SU-DHL-6 (cell line): ENCODE measurements at regions not wholly inside any gene's neighbourhood (a gene's known extent, or its start where the extent isn't known, plus 50 kb on each side); places are given as distances from the start of the nearest gene placed in this dataset.

Experiments
- H2AFZ ChIP-seq: fragments of 200-600 bp; sonication (generic); 2 replicates; pipeline ENCODE4 v1.6.1; 2014; ENCODE audit warnings: low read depth, mild to moderate bottlenecking, moderate library complexity, mixed read lengths, antibody characterized with exemption, low read length; ENCODE audit not compliant: severe bottlenecking
- H3F3A ChIP-seq: fragments of 200-600 bp; shearing (Covaris generic); 2 replicates; pipeline ENCODE4 v1.6.0; 2016; ENCODE audit warnings: antibody characterized with exemption, mild to moderate bottlenecking; ENCODE audit not compliant: insufficient read depth
- H3K27ac ChIP-seq: fragments of 200-600 bp; sonication (generic); 2 replicates; pipeline ENCODE4 v1.5.1; 2016; ENCODE audit warnings: low read depth, mild to moderate bottlenecking, low read length, moderate library complexity, mixed read lengths
- H3K27me3 ChIP-seq: fragments of 200-600 bp; sonication (generic), shearing (Covaris generic); 2 replicates; pipeline ENCODE4 v1.6.0; 2014; ENCODE audit warnings: mild to moderate bottlenecking, low read length
- H3K36me3 ChIP-seq: fragments of 200-600 bp; sonication (generic); 2 replicates; pipeline ENCODE4 v1.6.1; 2014; ENCODE audit warnings: mild to moderate bottlenecking, low read length, mixed read lengths
- H3K4me2 ChIP-seq: fragments of 300-600, 200-600 bp; shearing (Covaris generic), sonication (generic); 2 replicates; pipeline ENCODE4 v1.6.0; 2014; ENCODE audit warnings: low read length, low read depth, mild to moderate bottlenecking; ENCODE audit not compliant: poor library complexity, severe bottlenecking
- H3K4me3 ChIP-seq: fragments of 200-600 bp; sonication (generic); 2 replicates; pipeline ENCODE4 v1.5.1; 2014; ENCODE audit warnings: antibody characterized with exemption, low read length, mild to moderate bottlenecking, mixed read lengths; ENCODE audit not compliant: insufficient read depth, poor library complexity, severe bottlenecking
- H3K79me2 ChIP-seq: fragments of 200-600 bp; sonication (generic); 2 replicates; pipeline ENCODE4 v1.6.1; 2014; ENCODE audit warnings: mild to moderate bottlenecking, low read length, moderate library complexity; ENCODE audit not compliant: insufficient read depth
- H3K9ac ChIP-seq: fragments of 200-600 bp; sonication (generic); 2 replicates; pipeline ENCODE4 v1.7.0; 2014; ENCODE audit warnings: mild to moderate bottlenecking, low read length
- H3K9me2 ChIP-seq: fragments of 200-600 bp; sonication (generic); replicated peaks from 2 replicates; pipeline ENCODE4 v1.6.1; 2014; ENCODE audit warnings: low read length; ENCODE audit not compliant: insufficient read depth
- H3K9me3 ChIP-seq: fragments of 200-600 bp; sonication (generic); 2 replicates; pipeline ENCODE4 v1.6.1; 2014; ENCODE audit warnings: low read length, mixed read lengths; ENCODE audit not compliant: insufficient read depth
- H4K20me1 ChIP-seq: fragments of 200-600 bp; sonication (generic); 2 replicates; pipeline ENCODE4 v1.6.1; 2014; ENCODE audit warnings: low read depth, mild to moderate bottlenecking, antibody characterized with exemption, low read length, moderate library complexity, mixed read lengths
- EZH2phosphoT487 ChIP-seq: fragments of 200-600 bp; sonication (generic), shearing (Covaris generic); conservative IDR thresholded peaks from 2 replicates; pipeline ENCODE4 v1.6.1; 2018; ENCODE audit warnings: mild to moderate bottlenecking, antibody characterized with exemption, low read length, moderate library complexity, mixed read lengths
- TF ChIP-seq, protein P1 (sequence below): fragments of 200-600 bp; sonication (generic); IDR thresholded peaks from one replicate; pipeline ENCODE4 v1.5.1; 2017; ENCODE audit warnings: antibody characterized with exemption, mild to moderate bottlenecking, low read length, moderate library complexity; ENCODE audit not compliant: insufficient read depth, poor library complexity, severe bottlenecking

DNA sequence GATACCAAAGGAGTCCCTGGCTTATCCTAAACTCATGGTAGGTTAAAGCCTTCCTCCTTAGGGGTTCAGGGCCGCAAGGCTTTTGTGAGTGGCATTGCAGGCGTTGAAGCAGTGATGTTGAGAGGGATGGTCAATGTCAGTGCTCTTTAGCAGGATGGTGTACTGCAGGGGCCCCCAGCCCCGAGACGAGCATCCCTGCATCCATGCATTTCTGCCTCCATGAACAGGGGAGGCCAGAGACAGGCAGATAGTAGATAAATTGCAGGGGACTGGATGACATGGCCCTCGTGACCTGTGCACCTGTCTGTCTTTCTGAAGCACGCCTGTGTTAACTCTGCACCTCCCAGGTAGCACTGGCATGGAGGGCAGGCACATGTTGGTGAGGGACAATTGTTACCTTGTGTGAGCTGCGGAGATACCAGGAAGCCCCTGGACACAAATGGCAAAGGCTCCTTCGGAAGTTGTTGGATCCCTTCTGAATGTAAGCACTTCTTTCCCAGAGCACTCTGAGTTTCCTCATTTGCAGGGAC is 133.5 kb downstream of the SNRPN start:
- Histone ChIP-seq H3K36me3 (0 out of 2 replicates have a peak, but pooled peaks cover 5% of the 10 kb centered on the region), H2AFZ (no peak overlapping the region), H3K9ac (no peak overlapping the region), H3K4me3 (no peak overlapping the region), H3K27me3 (no peaks in the 10 kb centered on the region), H4K20me1 (no peaks in the 10 kb centered on the region), H3K4me2 (no peak overlapping the region), H3F3A (no peaks in the 10 kb centered on the region), H3K79me2 (no peaks in the 10 kb centered on the region), H3K27ac (no peak overlapping the region), H3K9me3 (peaks cover under 1% of the 10 kb centered on the region; the same call in 1 of the 2 replicates), H3K9me2 (no peaks in the 10 kb centered on the region)
- no peak for TF ChIP-seq EZH2phosphoT487
- TF ChIP-seq, protein P1, sequence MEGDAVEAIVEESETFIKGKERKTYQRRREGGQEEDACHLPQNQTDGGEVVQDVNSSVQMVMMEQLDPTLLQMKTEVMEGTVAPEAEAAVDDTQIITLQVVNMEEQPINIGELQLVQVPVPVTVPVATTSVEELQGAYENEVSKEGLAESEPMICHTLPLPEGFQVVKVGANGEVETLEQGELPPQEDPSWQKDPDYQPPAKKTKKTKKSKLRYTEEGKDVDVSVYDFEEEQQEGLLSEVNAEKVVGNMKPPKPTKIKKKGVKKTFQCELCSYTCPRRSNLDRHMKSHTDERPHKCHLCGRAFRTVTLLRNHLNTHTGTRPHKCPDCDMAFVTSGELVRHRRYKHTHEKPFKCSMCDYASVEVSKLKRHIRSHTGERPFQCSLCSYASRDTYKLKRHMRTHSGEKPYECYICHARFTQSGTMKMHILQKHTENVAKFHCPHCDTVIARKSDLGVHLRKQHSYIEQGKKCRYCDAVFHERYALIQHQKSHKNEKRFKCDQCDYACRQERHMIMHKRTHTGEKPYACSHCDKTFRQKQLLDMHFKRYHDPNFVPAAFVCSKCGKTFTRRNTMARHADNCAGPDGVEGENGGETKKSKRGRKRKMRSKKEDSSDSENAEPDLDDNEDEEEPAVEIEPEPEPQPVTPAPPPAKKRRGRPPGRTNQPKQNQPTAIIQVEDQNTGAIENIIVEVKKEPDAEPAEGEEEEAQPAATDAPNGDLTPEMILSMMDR = no peak

DNA sequence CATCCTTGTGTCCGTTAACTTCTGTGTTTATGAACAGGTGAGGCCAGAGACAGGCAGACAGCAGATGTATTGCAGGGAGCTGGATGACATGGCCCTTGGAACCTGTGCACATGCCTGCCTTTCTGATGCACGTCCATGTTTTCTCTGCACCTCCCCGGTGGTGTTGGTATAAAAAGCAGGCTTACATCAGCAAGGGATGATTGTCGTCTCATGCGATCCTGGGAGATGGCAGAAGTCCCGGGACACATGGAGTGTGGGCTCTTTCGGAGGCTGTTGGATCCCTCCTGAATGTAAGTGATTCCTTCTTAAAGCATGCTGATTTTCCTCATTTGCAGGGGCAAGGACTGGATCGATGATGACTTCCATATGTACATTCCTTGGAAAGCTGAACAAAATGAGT is 134.8 kb downstream of the SNRPN start:
- no peak overlapping the region for H3K4me2 ChIP-seq
- no peak overlapping the region for H3K27ac ChIP-seq
- TF ChIP-seq, protein P1 = no peak
- no peaks in the 10 kb centered on the region for H3K9me3 ChIP-seq
- H3K36me3 ChIP-seq = 0 out of 2 replicates have a peak, but pooled peaks cover 3% of the 10 kb centered on the region
- H3F3A ChIP-seq = no peaks in the 10 kb centered on the region
- H3K4me3 ChIP-seq = no peak overlapping the region
- H3K9me2 ChIP-seq = no peaks in the 10 kb centered on the region
- H4K20me1 ChIP-seq = no peaks in the 10 kb centered on the region
- H3K79me2 ChIP-seq = no peaks in the 10 kb centered on the region
- no peaks in the 10 kb centered on the region for H3K27me3 ChIP-seq
- no peak overlapping the region for H3K9ac ChIP-seq
- H2AFZ ChIP-seq = no peak overlapping the region

DNA sequence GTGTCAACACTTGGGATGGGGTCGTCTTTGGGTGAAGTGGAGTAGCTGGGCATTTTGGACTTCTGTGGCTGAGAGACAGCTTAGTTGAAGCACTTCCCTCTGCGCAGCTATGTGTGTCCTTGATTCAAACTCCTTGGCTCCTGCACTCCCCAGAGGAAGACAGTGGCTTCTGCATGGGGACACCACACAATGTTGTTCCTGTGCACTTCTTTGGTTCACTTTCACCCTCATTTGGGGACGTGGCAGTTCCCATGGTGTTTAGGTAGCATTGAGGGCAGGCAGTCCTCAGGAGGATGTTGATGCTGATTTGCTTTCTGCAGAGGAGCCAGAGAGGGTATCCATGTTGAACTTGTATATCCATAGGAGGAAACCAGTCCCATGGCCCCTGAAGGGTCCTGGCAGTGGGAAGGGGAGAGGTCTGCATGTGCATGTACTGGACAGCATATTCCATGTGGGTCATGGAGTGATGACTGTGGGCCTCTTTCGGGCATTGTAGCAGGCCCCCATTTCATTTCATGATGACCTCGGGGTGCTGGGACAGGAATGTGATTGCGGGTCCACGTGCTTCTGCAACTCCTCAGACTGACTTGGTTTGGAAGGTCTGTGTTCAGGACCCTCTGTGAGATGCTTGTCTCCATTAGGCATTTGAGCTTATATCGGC is 135.4 kb downstream of the SNRPN start:
- H3K79me2 ChIP-seq = no peaks in the 10 kb centered on the region
- H4K20me1 ChIP-seq = no peaks in the 10 kb centered on the region
- no peaks in the 10 kb centered on the region for H3F3A ChIP-seq
- no peaks in the 10 kb centered on the region for H3K9me3 ChIP-seq
- H3K9me2 ChIP-seq = no peaks in the 10 kb centered on the region
- 0 out of 2 replicates have a peak, but pooled peaks cover 3% of the 10 kb centered on the region for H3K36me3 ChIP-seq
- no peak overlapping the region for H3K4me2 ChIP-seq
- H2AFZ ChIP-seq = no peak overlapping the region
- no peak overlapping the region for H3K27ac ChIP-seq
- H3K4me3 ChIP-seq = no peak overlapping the region
- no peak for TF ChIP-seq EZH2phosphoT487
- TF ChIP-seq, protein P1 = no peak
- H3K9ac ChIP-seq = no peak overlapping the region
- no peaks in the 10 kb centered on the region for H3K27me3 ChIP-seq
